Retinal pigment epithelial cell (primary cell): ENCODE measurements at regions not wholly inside any gene's neighbourhood (a gene's known extent, or its start where the extent isn't known, plus 50 kb on each side); places are given as distances from the start of the nearest gene placed in this dataset.

ENCODE experiments used
- DNase-seq: peaks from one replicate; pipeline ENCODE4 v3.0.0-alpha.2; 2010; ENCODE audit warnings: low read depth
- H3K4me3 ChIP-seq: 2 replicates; pipeline ENCODE4 v1.5.1; 2011; ENCODE audit warnings: mild to moderate bottlenecking, low read length, control low read depth, moderate library complexity
- CTCF ChIP-seq: conservative IDR thresholded peaks from 2 replicates; pipeline ENCODE4 v1.5.1; 2011; ENCODE audit warnings: low read depth, low read length, control low read depth, inconsistent platforms

- TF ChIP-seq CTCF, result no peak
- no peak overlapping the region for H3K4me3 ChIP-seq
- no peak for DNase-seq
These were observed 475.0 kb downstream of the HS3ST3B1 start for GRCh38 chr17:14775731-14776492.

- DNase-seq, result no peak
- no peak overlapping the region for H3K4me3 ChIP-seq
- no peak for TF ChIP-seq CTCF
These were observed 473.9 kb downstream of the HS3ST3B1 start for GRCh38 chr17:14774774-14775173.

- H3K4me3 ChIP-seq, result no peak overlapping the region
- no peak for TF ChIP-seq CTCF
- no peak for DNase-seq
These were observed 471.9 kb downstream of the HS3ST3B1 start for GRCh38 chr17:14772776-14773175.

GRCh38 chr17:14771543-14771942, 470.7 kb downstream of the HS3ST3B1 start:
- DNase-seq, result no peak
- TF ChIP-seq CTCF, result no peak
- no peak overlapping the region for H3K4me3 ChIP-seq

GRCh38 chr17:14768923-14769322, 468.0 kb downstream of the HS3ST3B1 start:
- no peak for TF ChIP-seq CTCF
- H3K4me3 ChIP-seq, result no peak overlapping the region
- no peak for DNase-seq

- no peak for TF ChIP-seq CTCF
- DNase-seq, result no peak
These were observed 462.0 kb downstream of the HS3ST3B1 start for GRCh38 chr17:14762736-14763479.

More at GRCh38 chr17:14762736-14763479, 462.0 kb downstream of the HS3ST3B1 start:
- H3K4me3 ChIP-seq, result no peak overlapping the region
